Peyer's patch (tissue), 4 donors: ENCODE measurements at regions not wholly inside any gene's neighbourhood (a gene's known extent, or its start where the extent isn't known, plus 50 kb on each side); places are given as distances from the start of the nearest gene placed in this dataset.

Experiments
- POLR2A ChIP-seq, 2 donors: fragments of 450-650 bp; IDR thresholded peaks; one replicate each; pipeline ENCODE4 v1.5.1; 2017; ENCODE audit warnings: antibody characterized with exemption in 2 of 2, mild to moderate bottlenecking in 2 of 2, moderate library complexity in 2 of 2
- TF ChIP-seq, protein P1 (sequence below), 6 experiments: fragments of 450-650 bp in 4 of 6; fragments of 200-600 bp in 2 of 6; sonication (generic) in 1 of 6; IDR thresholded peaks; one replicate each; pipeline ENCODE4 v1.5.1; 2017 to 2019; ENCODE audit warnings: antibody characterized with exemption in 6 of 6, mild to moderate bottlenecking in 3 of 6, moderate library complexity in 1 of 6

GRCh38 chr7:68470836-68471435 lies 1127.3 kb upstream of the AUTS2 start:
- TF ChIP-seq, protein P1, sequence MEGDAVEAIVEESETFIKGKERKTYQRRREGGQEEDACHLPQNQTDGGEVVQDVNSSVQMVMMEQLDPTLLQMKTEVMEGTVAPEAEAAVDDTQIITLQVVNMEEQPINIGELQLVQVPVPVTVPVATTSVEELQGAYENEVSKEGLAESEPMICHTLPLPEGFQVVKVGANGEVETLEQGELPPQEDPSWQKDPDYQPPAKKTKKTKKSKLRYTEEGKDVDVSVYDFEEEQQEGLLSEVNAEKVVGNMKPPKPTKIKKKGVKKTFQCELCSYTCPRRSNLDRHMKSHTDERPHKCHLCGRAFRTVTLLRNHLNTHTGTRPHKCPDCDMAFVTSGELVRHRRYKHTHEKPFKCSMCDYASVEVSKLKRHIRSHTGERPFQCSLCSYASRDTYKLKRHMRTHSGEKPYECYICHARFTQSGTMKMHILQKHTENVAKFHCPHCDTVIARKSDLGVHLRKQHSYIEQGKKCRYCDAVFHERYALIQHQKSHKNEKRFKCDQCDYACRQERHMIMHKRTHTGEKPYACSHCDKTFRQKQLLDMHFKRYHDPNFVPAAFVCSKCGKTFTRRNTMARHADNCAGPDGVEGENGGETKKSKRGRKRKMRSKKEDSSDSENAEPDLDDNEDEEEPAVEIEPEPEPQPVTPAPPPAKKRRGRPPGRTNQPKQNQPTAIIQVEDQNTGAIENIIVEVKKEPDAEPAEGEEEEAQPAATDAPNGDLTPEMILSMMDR (IDR thresholded peaks at IDR 0.05), result no peak
- TF ChIP-seq POLR2A (IDR thresholded peaks at IDR 0.05), result no peak
